ENCODE measurements at regions not wholly inside any gene's neighbourhood (a gene's known extent, or its start where the extent isn't known, plus 50 kb on each side); places are given as distances from the start of the nearest gene placed in this dataset.

GRCh38 chr16:6341981-6342380, 990.7 kb upstream of the RBFOX1 start:
- no peaks in the 10 kb centered on the region for H3K4me1 ChIP-seq (ENCODE audit: control insufficient read depth, extremely low read depth, insufficient read depth, low read length)
- H4K20me1 ChIP-seq (ENCODE audit: control insufficient read depth, extremely low read depth, insufficient read depth, low read length), result no peaks in the 10 kb centered on the region
- no peaks in the 10 kb centered on the region for H3K36me3 ChIP-seq (ENCODE audit: control insufficient read depth, insufficient read depth, low read length)
- H3K27ac ChIP-seq (ENCODE audit: insufficient read depth, low read length), result no peak overlapping the region
- H3K4me2 ChIP-seq (ENCODE audit: extremely low read depth, insufficient read depth, low read length), result no peak overlapping the region
- no peak for TF ChIP-seq CTCF (conservative IDR thresholded peaks at IDR 0.05 in 1 of 2, IDR thresholded peaks at IDR 0.05 in 1 of 2; ENCODE audit: low read depth in 1 of 2, low read length in 2 of 2)
- no peak for TF ChIP-seq EZH2 (IDR thresholded peaks at IDR 0.05; ENCODE audit: low read length, missing control alignments)
- H3K9me3 ChIP-seq (ENCODE audit: control insufficient read depth, insufficient read depth, low read depth, low read length), result no peaks in the 10 kb centered on the region
- H2AFZ ChIP-seq (ENCODE audit: low read length), result no peak overlapping the region
- no peaks in the 10 kb centered on the region for H3K79me2 ChIP-seq (ENCODE audit: control insufficient read depth, insufficient read depth, low read length)
- H3K9ac ChIP-seq (ENCODE audit: insufficient read depth, low read length), result no peak overlapping the region
- H3K27me3 ChIP-seq (ENCODE audit: control insufficient read depth, insufficient read depth, low read length), result no peaks in the 10 kb centered on the region
- no peak overlapping the region for H3K4me3 ChIP-seq (replicated peaks in 1 of 4; ENCODE audit: control extremely low read depth in 1 of 4, insufficient read depth in 1 of 4, low read depth in 3 of 4, low read length in 4 of 4)
- no peak for DNase-seq (ENCODE audit: low read depth in 2 of 2)

- Histone ChIP-seq H3K4me2 (ENCODE audit: extremely low read depth, insufficient read depth, low read length) (no peak overlapping the region), H3K27ac (ENCODE audit: insufficient read depth, low read length) (no peak overlapping the region), H3K27me3 (ENCODE audit: control insufficient read depth, insufficient read depth, low read length) (no peaks in the 10 kb centered on the region), H3K36me3 (ENCODE audit: control insufficient read depth, insufficient read depth, low read length) (no peaks in the 10 kb centered on the region), H3K9ac (ENCODE audit: insufficient read depth, low read length) (no peak overlapping the region), H3K4me3 (replicated peaks in 1 of 4; ENCODE audit: control extremely low read depth in 1 of 4, insufficient read depth in 1 of 4, low read depth in 3 of 4, low read length in 4 of 4) (no peak overlapping the region), H2AFZ (ENCODE audit: low read length) (no peak overlapping the region), H3K4me1 (ENCODE audit: control insufficient read depth, extremely low read depth, insufficient read depth, low read length) (no peaks in the 10 kb centered on the region), H3K79me2 (ENCODE audit: control insufficient read depth, insufficient read depth, low read length) (no peaks in the 10 kb centered on the region), H4K20me1 (ENCODE audit: control insufficient read depth, extremely low read depth, insufficient read depth, low read length) (no peaks in the 10 kb centered on the region), H3K9me3 (ENCODE audit: control insufficient read depth, insufficient read depth, low read depth, low read length) (no peaks in the 10 kb centered on the region)
- no peak for TF ChIP-seq EZH2 (IDR thresholded peaks at IDR 0.05; ENCODE audit: low read length, missing control alignments)
- TF ChIP-seq CTCF (conservative IDR thresholded peaks at IDR 0.05 in 1 of 2, IDR thresholded peaks at IDR 0.05 in 1 of 2; ENCODE audit: low read depth in 1 of 2, low read length in 2 of 2), result peak; percentile 25 to 48
- DNase-seq (ENCODE audit: low read depth in 2 of 2), result no peak
Measured at GRCh38 chr16:6335072-6335471, 997.6 kb upstream of the RBFOX1 start.

- H3K9me3 ChIP-seq (ENCODE audit: control insufficient read depth, insufficient read depth, low read depth, low read length), result no peaks in the 10 kb centered on the region
- no peaks in the 10 kb centered on the region for H3K79me2 ChIP-seq (ENCODE audit: control insufficient read depth, insufficient read depth, low read length)
- no peaks in the 10 kb centered on the region for H4K20me1 ChIP-seq (ENCODE audit: control insufficient read depth, extremely low read depth, insufficient read depth, low read length)
- H3K36me3 ChIP-seq (ENCODE audit: control insufficient read depth, insufficient read depth, low read length), result no peaks in the 10 kb centered on the region
- no peak overlapping the region for H2AFZ ChIP-seq (ENCODE audit: low read length)
- H3K27ac ChIP-seq (ENCODE audit: insufficient read depth, low read length), result no peak overlapping the region
- H3K4me2 ChIP-seq (ENCODE audit: extremely low read depth, insufficient read depth, low read length), result no peak overlapping the region
- H3K27me3 ChIP-seq (ENCODE audit: control insufficient read depth, insufficient read depth, low read length), result no peaks in the 10 kb centered on the region
- no peak for DNase-seq (ENCODE audit: low read depth in 2 of 2)
- TF ChIP-seq EZH2 (IDR thresholded peaks at IDR 0.05; ENCODE audit: low read length, missing control alignments) (no peak), CTCF (conservative IDR thresholded peaks at IDR 0.05 in 1 of 2, IDR thresholded peaks at IDR 0.05 in 1 of 2; ENCODE audit: low read depth in 1 of 2, low read length in 2 of 2) (no peak)
- no peaks in the 10 kb centered on the region for H3K4me1 ChIP-seq (ENCODE audit: control insufficient read depth, extremely low read depth, insufficient read depth, low read length)
- H3K4me3 ChIP-seq (replicated peaks in 1 of 4; ENCODE audit: control extremely low read depth in 1 of 4, insufficient read depth in 1 of 4, low read depth in 3 of 4, low read length in 4 of 4), result no peak overlapping the region
- H3K9ac ChIP-seq (ENCODE audit: insufficient read depth, low read length), result no peak overlapping the region
Measured at GRCh38 chr16:6331770-6332169, 1000.9 kb upstream of the RBFOX1 start.

Data from fibroblast of lung (primary cell).